ENCODE measurements at regions not wholly inside any gene's neighbourhood (a gene's known extent, or its start where the extent isn't known, plus 50 kb on each side); places are given as distances from the start of the nearest gene placed in this dataset.

DNA sequence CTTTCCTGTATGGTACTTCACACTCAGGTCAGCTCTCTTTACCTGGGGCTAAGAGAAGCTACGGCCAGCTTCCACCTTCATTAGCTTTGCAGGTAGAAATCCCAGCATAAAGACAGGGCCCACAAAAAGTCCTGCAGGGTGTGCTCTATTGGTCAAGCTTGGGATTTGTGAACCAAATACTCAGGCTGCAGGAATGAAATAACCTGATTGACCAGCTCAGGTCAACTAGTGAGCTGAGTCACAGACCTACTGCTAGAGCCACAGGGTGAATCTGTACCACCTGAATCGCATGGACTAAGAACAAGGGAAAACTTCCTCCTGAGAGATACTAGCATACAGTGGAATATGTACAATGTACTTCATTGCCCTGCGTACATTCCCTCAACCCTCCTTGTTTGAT lies 172.2 kb downstream of the HHIP start:
- Histone ChIP-seq H2AFZ (ENCODE audit: control insufficient read depth, low read length) (no peak overlapping the region), H3K36me3 (ENCODE audit: control insufficient read depth in 2 of 2, extremely low read depth in 1 of 2, insufficient read depth in 2 of 2, low read length in 2 of 2) (no peaks in the 10 kb centered on the region), H3K4me2 (ENCODE audit: control insufficient read depth, extremely low read depth, insufficient read depth, low read depth, low read length) (no peak overlapping the region), H3K9me3 (ENCODE audit: control insufficient read depth, low read depth, low read length) (no peaks in the 10 kb centered on the region), H3K9ac (ENCODE audit: control insufficient read depth, extremely low read depth, insufficient read depth, low read length) (no peak overlapping the region), H3K9me1 (ENCODE audit: control insufficient read depth, extremely low read depth, insufficient read depth, low read length) (no peaks in the 10 kb centered on the region), H3K27ac (ENCODE audit: control insufficient read depth, insufficient read depth, low read length) (no peak overlapping the region), H3K27me3 (ENCODE audit: control insufficient read depth, extremely low read depth, insufficient read depth, low read length) (no peaks in the 10 kb centered on the region), H3K4me1 (ENCODE audit: control insufficient read depth, extremely low read depth, insufficient read depth, low read length) (no peaks in the 10 kb centered on the region), H3K4me3 (ENCODE audit: control insufficient read depth in 2 of 3, extremely low read depth in 1 of 3, insufficient read depth in 2 of 3, low read depth in 1 of 3, low read length in 3 of 3) (no peak overlapping the region), H3K79me2 (ENCODE audit: control insufficient read depth, insufficient read depth, low read length) (no peaks in the 10 kb centered on the region), H4K20me1 (ENCODE audit: control insufficient read depth, extremely low read depth, insufficient read depth, low read length) (no peaks in the 10 kb centered on the region)
- DNase-seq (ENCODE audit: low read depth, low spot score) (no peak), FAIRE-seq (no peak)
- TF ChIP-seq, protein P1, sequence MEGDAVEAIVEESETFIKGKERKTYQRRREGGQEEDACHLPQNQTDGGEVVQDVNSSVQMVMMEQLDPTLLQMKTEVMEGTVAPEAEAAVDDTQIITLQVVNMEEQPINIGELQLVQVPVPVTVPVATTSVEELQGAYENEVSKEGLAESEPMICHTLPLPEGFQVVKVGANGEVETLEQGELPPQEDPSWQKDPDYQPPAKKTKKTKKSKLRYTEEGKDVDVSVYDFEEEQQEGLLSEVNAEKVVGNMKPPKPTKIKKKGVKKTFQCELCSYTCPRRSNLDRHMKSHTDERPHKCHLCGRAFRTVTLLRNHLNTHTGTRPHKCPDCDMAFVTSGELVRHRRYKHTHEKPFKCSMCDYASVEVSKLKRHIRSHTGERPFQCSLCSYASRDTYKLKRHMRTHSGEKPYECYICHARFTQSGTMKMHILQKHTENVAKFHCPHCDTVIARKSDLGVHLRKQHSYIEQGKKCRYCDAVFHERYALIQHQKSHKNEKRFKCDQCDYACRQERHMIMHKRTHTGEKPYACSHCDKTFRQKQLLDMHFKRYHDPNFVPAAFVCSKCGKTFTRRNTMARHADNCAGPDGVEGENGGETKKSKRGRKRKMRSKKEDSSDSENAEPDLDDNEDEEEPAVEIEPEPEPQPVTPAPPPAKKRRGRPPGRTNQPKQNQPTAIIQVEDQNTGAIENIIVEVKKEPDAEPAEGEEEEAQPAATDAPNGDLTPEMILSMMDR (optimal IDR thresholded peaks at IDR 0.05 in 1 of 3, IDR thresholded peaks at IDR 0.05 in 1 of 3, conservative IDR thresholded peaks at IDR 0.05 in 1 of 3; ENCODE audit: extremely low read depth in 1 of 3, insufficient read depth in 2 of 3, low read length in 3 of 3), result no peak
- no peak for TF ChIP-seq EZH2 (IDR thresholded peaks at IDR 0.05; ENCODE audit: low read length)
- dilution Hi-C loops (cut with MboI; ENCODE audit: extremely low pct_ligation_motif_present, low sequenced_read_pairs), result no loop called here

DNA sequence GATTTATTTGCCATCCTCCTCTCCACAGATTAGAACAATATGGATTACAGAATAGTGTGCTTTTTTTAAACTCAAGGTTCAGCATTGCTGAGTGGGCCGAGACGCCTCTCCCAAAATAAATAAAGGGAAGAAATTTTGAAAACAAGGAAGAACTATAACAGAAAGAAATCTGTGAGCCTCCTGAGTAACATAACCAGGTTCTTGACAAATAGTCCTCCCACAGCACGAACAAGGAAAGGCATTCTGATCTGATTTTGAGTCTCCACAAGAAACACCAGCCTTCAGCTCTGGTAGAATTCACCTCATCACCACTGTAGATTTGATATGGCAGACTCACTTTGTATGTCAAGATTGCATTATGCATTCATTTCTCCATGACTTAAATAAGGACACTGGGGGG lies 173.6 kb downstream of the HHIP start:
- H3K9ac ChIP-seq (ENCODE audit: control insufficient read depth, extremely low read depth, insufficient read depth, low read length), result no peak overlapping the region
- no peaks in the 10 kb centered on the region for H3K9me3 ChIP-seq (ENCODE audit: control insufficient read depth, low read depth, low read length)
- H3K4me3 ChIP-seq (ENCODE audit: control insufficient read depth in 2 of 3, extremely low read depth in 1 of 3, insufficient read depth in 2 of 3, low read depth in 1 of 3, low read length in 3 of 3), result no peak overlapping the region
- no peaks in the 10 kb centered on the region for H3K4me1 ChIP-seq (ENCODE audit: control insufficient read depth, extremely low read depth, insufficient read depth, low read length)
- H3K9me1 ChIP-seq (ENCODE audit: control insufficient read depth, extremely low read depth, insufficient read depth, low read length), result no peaks in the 10 kb centered on the region
- no peak for DNase-seq (ENCODE audit: low read depth, low spot score)
- H3K27ac ChIP-seq (ENCODE audit: control insufficient read depth, insufficient read depth, low read length), result no peak overlapping the region
- dilution Hi-C loops (cut with MboI; ENCODE audit: extremely low pct_ligation_motif_present, low sequenced_read_pairs), result no loop called here
- FAIRE-seq, result no peak
- H3K27me3 ChIP-seq (ENCODE audit: control insufficient read depth, extremely low read depth, insufficient read depth, low read length), result no peaks in the 10 kb centered on the region
- H3K4me2 ChIP-seq (ENCODE audit: control insufficient read depth, extremely low read depth, insufficient read depth, low read depth, low read length), result no peak overlapping the region
- H3K36me3 ChIP-seq (ENCODE audit: control insufficient read depth in 2 of 2, extremely low read depth in 1 of 2, insufficient read depth in 2 of 2, low read length in 2 of 2), result no peaks in the 10 kb centered on the region
- no peaks in the 10 kb centered on the region for H4K20me1 ChIP-seq (ENCODE audit: control insufficient read depth, extremely low read depth, insufficient read depth, low read length)
- H2AFZ ChIP-seq (ENCODE audit: control insufficient read depth, low read length), result no peak overlapping the region
- TF ChIP-seq EZH2 (IDR thresholded peaks at IDR 0.05; ENCODE audit: low read length), result no peak
- TF ChIP-seq, protein P1 (optimal IDR thresholded peaks at IDR 0.05 in 1 of 3, IDR thresholded peaks at IDR 0.05 in 1 of 3, conservative IDR thresholded peaks at IDR 0.05 in 1 of 3; ENCODE audit: extremely low read depth in 1 of 3, insufficient read depth in 2 of 3, low read length in 3 of 3), result no peak
- no peaks in the 10 kb centered on the region for H3K79me2 ChIP-seq (ENCODE audit: control insufficient read depth, insufficient read depth, low read length)

All from keratinocyte (primary cell).